ENCODE measurements at regions not wholly inside any gene's neighbourhood (a gene's known extent, or its start where the extent isn't known, plus 50 kb on each side); places are given as distances from the start of the nearest gene placed in this dataset.

- TF ChIP-seq CTCF (IDR thresholded peaks at IDR 0.05) = peak in 1 of 7 experiments; percentile 15
- no peak for TF ChIP-seq POLR2A (IDR thresholded peaks at IDR 0.05)
These were observed 155.4 kb downstream of the ERMARD start for GRCh38 chr6:169906688-169907418.

All from body of pancreas (tissue), 4 donors.